ENCODE measurements at regions not wholly inside any gene's neighbourhood (a gene's known extent, or its start where the extent isn't known, plus 50 kb on each side); places are given as distances from the start of the nearest gene placed in this dataset.
"Not testable (repeated sequence)": the region's sequence is repeated elsewhere in the genome, so short reads cannot be mapped to it uniquely, and the experiment has no call there.

- DNase-seq (ENCODE audit: missing footprints), result no peak
- intact Hi-C loops (cut with DNase I), result no loop called here
- ATAC-seq, result no peak
These were observed 462.7 kb upstream of the ATP11B start for GRCh38 chr3:182330646-182331045.

- no peak for ATAC-seq
- no peak for DNase-seq (ENCODE audit: missing footprints)
- intact Hi-C loops (cut with DNase I), result no loop called here
These were observed 462.0 kb upstream of the ATP11B start for GRCh38 chr3:182331341-182331740.

GRCh38 chr3:182342252-182342651, 451.1 kb upstream of the ATP11B start:
- intact Hi-C loops (cut with DNase I), result no loop called here
- no peak for ATAC-seq
- DNase-seq (ENCODE audit: missing footprints), result no peak

- DNase-seq (ENCODE audit: missing footprints); intact Hi-C loops (cut with DNase I): not testable (repeated sequence)
These were observed 449.3 kb upstream of the ATP11B start for GRCh38 chr3:182344026-182344425.

GRCh38 chr3:182349051-182349450, 444.3 kb upstream of the ATP11B start:
- ATAC-seq, result no peak
- intact Hi-C loops (cut with DNase I), result no loop called here
- no peak for DNase-seq (ENCODE audit: missing footprints)

More at GRCh38 chr3:182344026-182344425, 449.3 kb upstream of the ATP11B start:
- not testable (repeated sequence) for ATAC-seq

GRCh38 chr3:182349951-182350517, 443.3 kb upstream of the ATP11B start:
- ATAC-seq (no peak), DNase-seq (ENCODE audit: missing footprints) (no peak)
- intact Hi-C loops (cut with DNase I), result no loop called here

- ATAC-seq, result no peak
These were observed 435.4 kb upstream of the ATP11B start for GRCh38 chr3:182357928-182358327.

GRCh38 chr3:182364323-182364722, 429.0 kb upstream of the ATP11B start:
- intact Hi-C loops (cut with DNase I), result no loop called here
- ATAC-seq (no peak), DNase-seq (ENCODE audit: missing footprints) (no peak)

More at GRCh38 chr3:182357928-182358327, 435.4 kb upstream of the ATP11B start:
- DNase-seq (ENCODE audit: missing footprints), result no peak
- intact Hi-C loops (cut with DNase I), result no loop called here

GRCh38 chr3:182364723-182365650, 428.3 kb upstream of the ATP11B start:
- DNase-seq (ENCODE audit: missing footprints) (no peak), ATAC-seq (no peak)
- intact Hi-C loops (cut with DNase I), result no loop called here

GRCh38 chr3:182366746-182367145, 426.6 kb upstream of the ATP11B start:
- intact Hi-C loops (cut with DNase I), result no loop called here
- no peak for ATAC-seq
- no peak for DNase-seq (ENCODE audit: missing footprints)

GRCh38 chr3:182369861-182370260, 423.4 kb upstream of the ATP11B start:
- ATAC-seq (no peak), DNase-seq (ENCODE audit: missing footprints) (no peak)
- intact Hi-C loops (cut with DNase I), result no loop called here

- intact Hi-C loops (cut with DNase I), result no loop called here
- ATAC-seq (no peak), DNase-seq (ENCODE audit: missing footprints) (no peak)
These were observed 422.4 kb upstream of the ATP11B start for GRCh38 chr3:182370949-182371348.

- DNase-seq (ENCODE audit: missing footprints) (no peak), ATAC-seq (no peak)
- intact Hi-C loops (cut with DNase I), result no loop called here
These were observed 417.4 kb upstream of the ATP11B start for GRCh38 chr3:182375916-182376315.

GRCh38 chr3:182382112-182382857, 411.0 kb upstream of the ATP11B start:
- no peak for ATAC-seq
- intact Hi-C loops (cut with DNase I), result no loop called here

GRCh38 chr3:182384221-182384620, 409.1 kb upstream of the ATP11B start:
- no peak for DNase-seq (ENCODE audit: missing footprints)
- intact Hi-C loops (cut with DNase I), result no loop called here

More at GRCh38 chr3:182382112-182382857, 411.0 kb upstream of the ATP11B start:
- DNase-seq (ENCODE audit: missing footprints), result no peak

GRCh38 chr3:182385356-182385755, 407.9 kb upstream of the ATP11B start:
- DNase-seq (ENCODE audit: missing footprints) (no peak), ATAC-seq (no peak)
- intact Hi-C loops (cut with DNase I), result no loop called here

More at GRCh38 chr3:182384221-182384620, 409.1 kb upstream of the ATP11B start:
- no peak for ATAC-seq

GRCh38 chr3:182388506-182388905, 404.8 kb upstream of the ATP11B start:
- intact Hi-C loops (cut with DNase I), result no loop called here
- DNase-seq (ENCODE audit: missing footprints) (no peak), ATAC-seq (no peak)

GRCh38 chr3:182389071-182389815, 404.1 kb upstream of the ATP11B start:
- intact Hi-C loops (cut with DNase I), result no loop called here
- ATAC-seq, result no peak
- no peak for DNase-seq (ENCODE audit: missing footprints)

GRCh38 chr3:182390421-182390820, 402.9 kb upstream of the ATP11B start:
- ATAC-seq (no peak), DNase-seq (ENCODE audit: missing footprints) (no peak)
- intact Hi-C loops (cut with DNase I), result loop anchor here (2.0 kb wide), 1 partner anchor 32 kb away; no protein-coding TSS in a partner anchor

Data from Right ventricle myocardium inferior (tissue), 1 donor.